Tibial nerve (tissue), 4 donors: ENCODE measurements at regions not wholly inside any gene's neighbourhood (a gene's known extent, or its start where the extent isn't known, plus 50 kb on each side); places are given as distances from the start of the nearest gene placed in this dataset.

Experiments
- DNase-seq, 2 donors: peaks; one replicate each; pipeline ENCODE4 v3.0.0-alpha.2; 2019; ENCODE audit warnings: low spot score in 2 of 2
- H3K27ac ChIP-seq, 4 donors: fragments of 200-600 bp; sonication (generic) in 3 of 4; one replicate each; pipeline ENCODE4 v1.5.1; 2017 to 2019; ENCODE audit warnings: mild to moderate bottlenecking in 1 of 4
- H3K27me3 ChIP-seq, 2 donors: fragments of 200-600 bp; sonication (generic) in 1 of 2; one replicate each; pipeline versions ENCODE4 v1.5.1 to v1.6.0; 2017 to 2019
- H3K36me3 ChIP-seq, 3 donors: fragments of 200-600 bp; sonication (generic); one replicate each; pipeline ENCODE4 v1.5.1; 2018 to 2019
- H3K4me1 ChIP-seq, 4 donors: fragments of 200-600 bp; sonication (generic) in 3 of 4; one replicate each; pipeline ENCODE4 v1.5.1; 2017 to 2019
- H3K4me3 ChIP-seq, 4 donors: fragments of 200-600 bp; sonication (generic) in 3 of 4; one replicate each; pipeline ENCODE4 v1.5.1; 2017 to 2019; ENCODE audit warnings: mild to moderate bottlenecking in 1 of 4, moderate library complexity in 1 of 4
- H3K9me3 ChIP-seq, 4 donors: fragments of 200-600 bp; sonication (generic) in 3 of 4; one replicate each; pipeline ENCODE4 v1.5.1; 2017 to 2019
- EP300 ChIP-seq, 2 donors: sonication (generic); formaldehyde crosslinking; IDR thresholded peaks; one replicate each; pipeline ENCODE4 v1.6.1; 2017; ENCODE audit warnings: antibody characterized with exemption in 2 of 2, mild to moderate bottlenecking in 1 of 2
- POLR2A ChIP-seq, 2 donors: fragments of 450-650 bp; IDR thresholded peaks; one replicate each; pipeline ENCODE4 v1.6.1; 2017; ENCODE audit warnings: antibody characterized with exemption in 2 of 2, mild to moderate bottlenecking in 2 of 2, moderate library complexity in 2 of 2
- WGBS, 2 donors: methylation state at CpG; one replicate each; pipeline ENCODE4 v1.1.5; 2018; 5-methylcytosine and 5-hydroxymethylcytosine counted together
- TF ChIP-seq, protein P1 (sequence below), 5 experiments: fragments of 200-600 bp in 3 of 5; fragments of 450-650 bp in 2 of 5; sonication (generic) in 3 of 5; IDR thresholded peaks; one replicate each; pipeline ENCODE4 v1.5.1; 2016 to 2019; ENCODE audit warnings: antibody characterized with exemption in 5 of 5, mild to moderate bottlenecking in 3 of 5, moderate library complexity in 2 of 5

DNA sequence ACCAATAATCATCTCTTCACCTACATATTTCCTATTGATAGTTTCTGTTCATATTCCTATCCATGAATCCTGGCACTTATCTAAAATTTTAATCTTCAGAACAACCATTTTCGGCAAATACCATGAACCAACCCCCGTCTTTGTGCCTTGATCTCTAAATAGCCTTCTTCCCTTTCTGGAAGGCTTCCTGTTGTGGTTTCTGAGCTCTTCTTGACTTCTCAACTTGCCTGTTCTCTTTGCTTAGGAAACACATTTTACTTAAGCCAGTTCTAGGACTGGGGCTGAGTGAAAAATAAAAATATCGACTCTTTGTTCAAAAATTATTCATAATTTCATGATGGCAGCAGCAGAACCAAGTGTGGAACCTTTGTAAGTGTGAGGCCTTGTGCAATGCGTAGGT is 882.4 kb downstream of the C4orf33 start:
- WGBS, 2 donors = 87 to 93% methylated on average over 4 of the region's 4 CpGs
- H3K27me3 ChIP-seq = no peaks in the 10 kb centered on the region
- H3K27ac ChIP-seq = no peak overlapping the region
- H3K36me3 ChIP-seq = no peaks in the 10 kb centered on the region
- no peaks in the 10 kb centered on the region for H3K4me1 ChIP-seq
- DNase-seq = no peak
- H3K4me3 ChIP-seq = no peak overlapping the region
- TF ChIP-seq, protein P1, sequence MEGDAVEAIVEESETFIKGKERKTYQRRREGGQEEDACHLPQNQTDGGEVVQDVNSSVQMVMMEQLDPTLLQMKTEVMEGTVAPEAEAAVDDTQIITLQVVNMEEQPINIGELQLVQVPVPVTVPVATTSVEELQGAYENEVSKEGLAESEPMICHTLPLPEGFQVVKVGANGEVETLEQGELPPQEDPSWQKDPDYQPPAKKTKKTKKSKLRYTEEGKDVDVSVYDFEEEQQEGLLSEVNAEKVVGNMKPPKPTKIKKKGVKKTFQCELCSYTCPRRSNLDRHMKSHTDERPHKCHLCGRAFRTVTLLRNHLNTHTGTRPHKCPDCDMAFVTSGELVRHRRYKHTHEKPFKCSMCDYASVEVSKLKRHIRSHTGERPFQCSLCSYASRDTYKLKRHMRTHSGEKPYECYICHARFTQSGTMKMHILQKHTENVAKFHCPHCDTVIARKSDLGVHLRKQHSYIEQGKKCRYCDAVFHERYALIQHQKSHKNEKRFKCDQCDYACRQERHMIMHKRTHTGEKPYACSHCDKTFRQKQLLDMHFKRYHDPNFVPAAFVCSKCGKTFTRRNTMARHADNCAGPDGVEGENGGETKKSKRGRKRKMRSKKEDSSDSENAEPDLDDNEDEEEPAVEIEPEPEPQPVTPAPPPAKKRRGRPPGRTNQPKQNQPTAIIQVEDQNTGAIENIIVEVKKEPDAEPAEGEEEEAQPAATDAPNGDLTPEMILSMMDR (IDR thresholded peaks at IDR 0.05) = no peak
- TF ChIP-seq POLR2A (IDR thresholded peaks at IDR 0.05) = no peak
- no peak for TF ChIP-seq EP300 (IDR thresholded peaks at IDR 0.05)
- no peaks in the 10 kb centered on the region for H3K9me3 ChIP-seq

DNA sequence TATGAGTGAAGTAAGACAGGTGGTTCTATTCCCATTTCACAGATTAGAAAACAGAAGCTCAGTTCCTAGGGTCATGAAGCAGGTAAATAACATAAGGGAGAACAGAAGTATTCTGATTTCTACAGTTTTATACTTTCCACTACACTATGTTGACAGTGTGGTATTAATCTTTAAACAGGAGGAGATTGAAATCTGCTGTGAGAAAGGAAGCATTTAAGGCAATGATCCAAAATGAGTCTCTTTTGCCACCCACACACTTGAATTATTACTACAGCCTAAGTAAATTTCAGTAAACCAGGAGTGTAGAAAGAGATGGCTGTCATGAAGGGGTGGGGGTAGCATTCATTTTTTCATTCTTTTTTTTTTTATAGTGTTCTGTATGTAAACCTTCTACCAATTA is 893.0 kb downstream of the C4orf33 start:
- DNase-seq = no peak
- Histone ChIP-seq H3K36me3 (no peaks in the 10 kb centered on the region), H3K27me3 (no peaks in the 10 kb centered on the region), H3K4me3 (no peak overlapping the region), H3K9me3 (no peaks in the 10 kb centered on the region), H3K27ac (no peak overlapping the region), H3K4me1 (no peaks in the 10 kb centered on the region)
- TF ChIP-seq, protein P1 (IDR thresholded peaks at IDR 0.05) = no peak
- TF ChIP-seq POLR2A (IDR thresholded peaks at IDR 0.05) (no peak), EP300 (IDR thresholded peaks at IDR 0.05) (no peak)

DNA sequence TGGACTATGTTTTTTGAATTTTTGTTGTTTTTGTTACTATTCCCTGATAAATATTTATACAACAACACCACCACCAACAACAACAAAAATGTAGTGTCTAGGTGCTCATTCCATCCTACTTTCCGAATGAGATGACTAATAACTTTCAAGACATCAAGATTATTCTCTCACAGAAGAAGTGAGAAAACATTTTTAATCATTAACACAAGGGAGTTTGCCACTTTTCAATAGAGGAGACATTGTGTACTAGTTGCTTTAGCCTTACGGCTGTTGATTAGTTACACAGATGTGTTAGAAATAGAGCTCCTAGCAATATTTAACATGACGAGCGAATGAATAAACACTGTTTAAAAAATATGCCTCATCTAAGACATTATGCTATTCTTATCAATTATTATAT is 898.8 kb downstream of the C4orf33 start:
- no peak for DNase-seq
- Histone ChIP-seq H3K36me3 (no peaks in the 10 kb centered on the region), H3K27ac (no peak overlapping the region), H3K4me1 (no peaks in the 10 kb centered on the region), H3K9me3 (no peaks in the 10 kb centered on the region), H3K4me3 (no peak overlapping the region), H3K27me3 (no peaks in the 10 kb centered on the region)
- TF ChIP-seq EP300 (IDR thresholded peaks at IDR 0.05) (no peak), POLR2A (IDR thresholded peaks at IDR 0.05) (no peak)
- TF ChIP-seq, protein P1 (IDR thresholded peaks at IDR 0.05) = no peak
- 54 to 60% methylated on average over 4 of the region's 4 CpGs for WGBS, 2 donors

DNA sequence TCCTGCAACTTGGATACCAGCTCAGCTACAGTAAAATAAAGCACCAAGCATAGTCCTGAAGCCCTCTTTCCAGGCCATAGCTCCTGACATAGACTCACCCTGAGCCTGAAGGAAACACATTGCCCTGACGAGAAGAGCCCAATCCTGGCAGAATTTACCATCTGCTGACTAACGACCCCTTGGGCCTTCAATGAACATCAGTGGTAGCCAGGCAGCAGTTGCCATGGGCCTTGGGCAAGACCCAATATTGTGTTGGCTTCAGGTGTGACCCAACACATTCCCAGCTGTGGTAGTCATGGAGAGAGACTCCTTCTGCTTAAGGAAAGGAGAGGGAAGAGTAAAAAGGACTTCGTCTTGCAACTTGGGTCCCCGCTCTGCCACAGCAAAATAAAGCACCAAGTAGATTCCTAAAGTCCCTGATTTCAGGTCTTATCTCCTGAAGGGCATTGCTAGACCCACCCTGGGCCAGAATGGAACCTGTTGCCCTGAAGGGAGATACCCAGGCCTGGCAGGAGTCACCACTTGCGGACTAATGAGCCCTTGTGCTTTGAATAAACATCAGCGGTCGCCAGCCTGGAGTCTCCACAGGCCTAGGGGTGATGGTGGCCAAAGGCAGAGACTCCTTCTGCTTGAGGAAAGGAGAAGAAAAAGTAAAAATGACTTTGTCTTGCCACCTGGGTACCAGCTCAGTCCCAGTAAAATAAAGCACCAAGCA is 902.6 kb downstream of the C4orf33 start:
- TF ChIP-seq EP300 (IDR thresholded peaks at IDR 0.05) = no peak
- TF ChIP-seq POLR2A (IDR thresholded peaks at IDR 0.05) = no peak
- TF ChIP-seq, protein P1 (IDR thresholded peaks at IDR 0.05) = no peak
- Histone ChIP-seq H3K27ac (no peak overlapping the region), H3K27me3 (no peaks in the 10 kb centered on the region), H3K36me3 (no peaks in the 10 kb centered on the region), H3K4me1 (no peaks in the 10 kb centered on the region), H3K9me3 (peaks cover 0 to 3% (median 0%) of the 10 kb centered on the region in 4 donors), H3K4me3 (no peak overlapping the region)
- no peak for DNase-seq
- 88 to 89% methylated on average over 7 of the region's 7 CpGs for WGBS, 2 donors

DNA sequence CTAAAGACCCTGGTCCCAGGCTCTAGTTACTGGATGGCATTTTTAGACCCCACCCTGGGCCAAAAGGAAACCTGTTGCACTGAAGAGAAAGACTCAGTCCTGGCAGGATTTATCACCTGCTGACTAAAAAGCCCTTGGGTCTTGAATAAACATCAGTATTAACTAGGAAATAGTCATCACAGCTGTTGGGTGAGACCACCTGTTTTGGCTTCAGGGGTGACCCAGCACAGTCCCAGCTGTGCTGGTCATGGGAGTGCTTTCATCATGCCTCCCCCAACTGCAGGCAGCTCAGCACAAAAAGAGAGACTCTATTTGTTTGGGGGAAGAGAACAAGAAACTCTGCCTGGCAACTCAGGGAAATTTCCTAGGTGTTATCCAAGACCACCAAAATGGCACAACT is 903.2 kb downstream of the C4orf33 start:
- Histone ChIP-seq H3K4me3 (no peak overlapping the region), H3K4me1 (no peaks in the 10 kb centered on the region), H3K27me3 (no peaks in the 10 kb centered on the region), H3K36me3 (no peaks in the 10 kb centered on the region), H3K27ac (no peak overlapping the region), H3K9me3 (peaks cover 0 to 3% (median 0%) of the 10 kb centered on the region in 4 donors)
- TF ChIP-seq POLR2A (IDR thresholded peaks at IDR 0.05) = no peak
- TF ChIP-seq, protein P1 (IDR thresholded peaks at IDR 0.05) = no peak
- TF ChIP-seq EP300 (IDR thresholded peaks at IDR 0.05) = no peak
- DNase-seq = no peak
